ENCODE measurements at regions not wholly inside any gene's neighbourhood (a gene's known extent, or its start where the extent isn't known, plus 50 kb on each side); places are given as distances from the start of the nearest gene placed in this dataset.

DNA sequence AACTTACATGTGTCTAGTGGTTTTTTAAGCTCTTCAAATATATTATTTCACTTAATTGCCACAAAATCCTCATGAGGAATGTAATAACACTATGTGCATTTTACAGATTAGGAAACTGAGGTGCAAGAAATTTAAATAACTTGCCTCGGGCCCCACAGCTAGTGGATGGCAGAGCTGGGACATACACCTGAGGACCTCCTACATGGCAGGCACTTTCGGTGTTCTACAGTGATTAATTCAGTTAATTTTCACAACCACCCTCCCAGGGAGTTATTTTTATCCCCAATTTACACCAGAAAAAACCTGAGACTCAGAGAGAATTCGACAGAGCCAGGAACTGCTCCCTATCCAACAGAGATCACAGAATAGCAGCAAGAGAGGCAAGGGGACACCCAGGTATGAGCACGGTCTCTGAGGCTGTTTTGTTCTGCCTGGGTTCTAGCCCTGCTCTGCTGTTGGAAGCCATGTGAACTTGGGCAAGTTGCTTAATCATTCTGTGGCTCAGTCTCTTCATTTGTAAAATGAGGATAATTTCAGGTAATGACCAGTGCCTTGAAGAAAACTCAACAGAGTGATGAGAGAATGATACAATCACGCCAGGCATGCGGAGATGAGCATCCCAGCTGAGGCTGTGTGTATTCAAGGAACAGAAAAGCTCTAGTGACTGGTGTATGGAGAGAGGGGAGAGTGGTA lies 82.3 kb downstream of the MYCN start:
- TF ChIP-seq POLR2AphosphoS5 (IDR thresholded peaks at IDR 0.05; ENCODE audit: low read depth, low read length) = no peak
- TF ChIP-seq, protein P1, sequence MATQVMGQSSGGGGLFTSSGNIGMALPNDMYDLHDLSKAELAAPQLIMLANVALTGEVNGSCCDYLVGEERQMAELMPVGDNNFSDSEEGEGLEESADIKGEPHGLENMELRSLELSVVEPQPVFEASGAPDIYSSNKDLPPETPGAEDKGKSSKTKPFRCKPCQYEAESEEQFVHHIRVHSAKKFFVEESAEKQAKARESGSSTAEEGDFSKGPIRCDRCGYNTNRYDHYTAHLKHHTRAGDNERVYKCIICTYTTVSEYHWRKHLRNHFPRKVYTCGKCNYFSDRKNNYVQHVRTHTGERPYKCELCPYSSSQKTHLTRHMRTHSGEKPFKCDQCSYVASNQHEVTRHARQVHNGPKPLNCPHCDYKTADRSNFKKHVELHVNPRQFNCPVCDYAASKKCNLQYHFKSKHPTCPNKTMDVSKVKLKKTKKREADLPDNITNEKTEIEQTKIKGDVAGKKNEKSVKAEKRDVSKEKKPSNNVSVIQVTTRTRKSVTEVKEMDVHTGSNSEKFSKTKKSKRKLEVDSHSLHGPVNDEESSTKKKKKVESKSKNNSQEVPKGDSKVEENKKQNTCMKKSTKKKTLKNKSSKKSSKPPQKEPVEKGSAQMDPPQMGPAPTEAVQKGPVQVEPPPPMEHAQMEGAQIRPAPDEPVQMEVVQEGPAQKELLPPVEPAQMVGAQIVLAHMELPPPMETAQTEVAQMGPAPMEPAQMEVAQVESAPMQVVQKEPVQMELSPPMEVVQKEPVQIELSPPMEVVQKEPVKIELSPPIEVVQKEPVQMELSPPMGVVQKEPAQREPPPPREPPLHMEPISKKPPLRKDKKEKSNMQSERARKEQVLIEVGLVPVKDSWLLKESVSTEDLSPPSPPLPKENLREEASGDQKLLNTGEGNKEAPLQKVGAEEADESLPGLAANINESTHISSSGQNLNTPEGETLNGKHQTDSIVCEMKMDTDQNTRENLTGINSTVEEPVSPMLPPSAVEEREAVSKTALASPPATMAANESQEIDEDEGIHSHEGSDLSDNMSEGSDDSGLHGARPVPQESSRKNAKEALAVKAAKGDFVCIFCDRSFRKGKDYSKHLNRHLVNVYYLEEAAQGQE (IDR thresholded peaks at IDR 0.05; ENCODE audit: insufficient read depth in 1 of 2, low read depth in 2 of 2, low read length in 2 of 2) = no peak
- TF ChIP-seq SIN3A (IDR thresholded peaks at IDR 0.05; ENCODE audit: borderline replicate concordance, insufficient read depth, low read length) = no peak
- no peak for TF ChIP-seq TAF1 (IDR thresholded peaks at IDR 0.05; ENCODE audit: borderline replicate concordance, insufficient read depth, low read length)
